HG03159 (cell line): ENCODE measurements at regions not wholly inside any gene's neighbourhood (a gene's known extent, or its start where the extent isn't known, plus 50 kb on each side); places are given as distances from the start of the nearest gene placed in this dataset.

Experiments used
- ATAC-seq: cut with Tn5 transposase; IDR thresholded peaks from one replicate; pipeline ENCODE4 v1.9.1; 2021; ENCODE audit warnings: mild to moderate bottlenecking, moderate library complexity; ENCODE audit not compliant: unreplicated experiment

DNA sequence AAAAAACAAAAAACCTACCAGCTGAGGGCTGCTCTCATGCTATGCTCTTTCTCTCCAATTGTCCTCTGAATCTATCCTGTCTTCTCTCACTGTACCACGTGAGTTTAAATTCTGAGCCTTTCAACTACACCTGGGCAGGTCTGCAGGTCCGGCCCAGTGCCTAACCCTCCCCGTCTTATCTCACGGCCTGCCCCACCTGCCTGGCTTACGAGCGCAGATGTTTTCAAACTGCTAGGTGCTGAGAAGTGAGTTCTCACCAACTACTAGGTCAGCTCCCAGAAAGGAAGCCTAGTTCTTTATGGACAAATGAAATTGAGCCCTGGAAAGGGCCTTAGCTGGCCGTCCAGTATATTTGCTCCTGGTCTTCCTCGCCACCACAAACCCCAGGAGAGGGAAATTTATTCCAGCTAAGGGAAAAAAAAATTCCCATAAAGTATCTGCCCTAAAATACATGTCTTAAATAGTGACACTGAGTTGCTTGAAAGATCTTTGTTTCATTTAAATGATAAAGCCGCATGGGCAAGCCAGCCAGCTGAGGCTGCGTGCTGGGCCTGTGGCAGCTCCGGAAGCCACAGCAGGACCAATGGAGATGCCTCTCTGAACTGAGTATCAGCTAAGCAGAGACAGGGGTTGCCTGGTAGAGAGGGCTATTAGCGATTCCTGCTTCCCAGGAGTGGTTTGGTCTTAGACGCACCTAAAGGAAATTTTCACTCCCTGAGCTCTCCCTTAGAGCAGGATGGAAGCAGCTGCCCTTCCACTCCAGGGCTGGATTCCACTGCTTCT is 92.5 kb upstream of the NCK2 start:
- no peak for ATAC-seq

DNA sequence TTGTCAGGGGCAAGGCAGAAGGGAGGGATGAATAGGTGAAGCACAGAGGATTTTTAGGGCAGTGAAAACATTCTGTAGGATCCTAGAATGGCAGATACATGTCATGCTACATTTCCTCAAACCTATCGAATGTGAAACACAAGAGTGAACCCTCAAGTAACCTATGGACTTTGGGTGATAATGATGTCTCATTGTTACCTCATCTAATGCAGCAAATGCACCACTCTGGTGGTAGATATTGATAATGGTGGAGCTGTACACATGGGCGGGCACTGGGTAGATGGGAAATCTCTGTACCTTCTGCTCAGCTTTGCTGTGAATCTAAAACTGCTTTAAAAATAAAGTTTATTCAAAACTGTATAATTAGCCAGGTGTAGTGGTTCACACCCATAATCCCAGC is 95.2 kb upstream of the NCK2 start:
- no peak for ATAC-seq

DNA sequence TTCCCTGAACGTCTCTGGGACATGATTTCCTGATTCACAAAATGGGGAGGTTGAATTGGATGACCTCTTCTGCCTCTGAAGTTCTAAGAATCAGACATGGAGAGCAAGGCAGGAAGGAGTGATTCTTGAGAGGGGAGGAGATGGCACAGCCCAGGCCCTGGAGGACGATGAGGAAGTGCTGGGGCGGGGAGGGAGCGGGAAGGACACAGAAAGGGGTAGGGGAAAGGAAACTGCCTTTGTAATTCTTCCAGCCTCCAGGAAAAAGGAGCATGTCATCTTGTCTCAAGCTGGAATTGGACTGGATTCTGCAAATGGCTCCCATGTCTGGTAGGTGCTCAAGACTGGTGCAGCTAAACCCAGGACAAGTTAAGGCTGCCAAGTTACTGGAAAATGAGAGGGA is 97.0 kb upstream of the NCK2 start:
- no peak for ATAC-seq

DNA sequence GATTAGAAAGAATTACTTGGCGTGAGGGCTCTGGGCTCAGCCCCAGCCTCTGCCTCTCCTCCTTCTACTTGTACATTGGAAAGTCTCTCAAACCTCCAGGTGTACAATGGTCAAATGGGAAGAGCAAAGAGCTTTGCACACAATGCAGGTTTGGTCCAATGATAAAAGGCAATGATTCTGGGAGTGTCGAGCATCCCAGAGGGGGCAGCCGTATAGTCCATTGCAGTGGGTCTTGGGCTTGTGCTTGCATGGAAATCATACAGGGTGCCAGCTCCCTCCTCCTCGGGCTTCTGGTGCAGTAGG is 98.0 kb upstream of the NCK2 start:
- ATAC-seq = no peak

DNA sequence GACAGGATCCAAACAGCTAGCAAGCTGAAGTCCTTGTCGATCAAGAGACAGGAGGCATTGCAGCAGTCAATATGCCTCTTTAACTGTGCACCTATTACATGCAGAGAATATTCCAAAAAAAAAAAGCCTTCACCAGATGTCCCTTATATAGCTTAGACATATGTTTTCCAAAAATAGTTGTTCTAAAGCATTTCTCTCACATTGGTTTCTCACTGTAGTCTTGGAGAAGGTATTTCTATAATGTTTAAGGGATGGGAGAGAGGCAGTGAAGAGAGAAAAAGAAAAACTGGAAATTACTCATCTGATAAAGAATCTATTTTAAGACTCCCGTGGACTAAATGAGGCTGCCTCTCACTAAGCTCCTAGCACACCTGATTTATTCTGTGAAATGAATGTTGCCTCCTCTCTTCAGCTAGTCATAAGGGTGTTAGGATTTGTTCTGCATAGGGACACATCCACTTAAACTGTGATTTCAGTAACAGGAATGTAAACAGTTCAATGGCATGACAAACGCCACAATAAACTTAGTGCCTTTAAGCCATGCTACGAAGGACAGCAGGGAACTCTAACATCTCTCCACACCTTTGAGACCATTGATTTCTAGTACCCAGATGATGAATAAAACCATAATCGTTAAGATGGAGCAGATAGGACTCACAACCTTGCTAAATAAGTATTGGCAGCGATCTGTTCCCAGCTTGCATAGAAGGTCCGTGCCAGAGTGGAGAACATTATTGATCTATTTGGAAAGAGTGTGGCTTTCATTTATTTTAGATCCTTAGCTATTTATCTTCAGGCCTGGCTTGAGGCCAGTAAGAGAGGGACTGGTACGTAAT is 98.6 kb upstream of the NCK2 start:
- no peak for ATAC-seq

DNA sequence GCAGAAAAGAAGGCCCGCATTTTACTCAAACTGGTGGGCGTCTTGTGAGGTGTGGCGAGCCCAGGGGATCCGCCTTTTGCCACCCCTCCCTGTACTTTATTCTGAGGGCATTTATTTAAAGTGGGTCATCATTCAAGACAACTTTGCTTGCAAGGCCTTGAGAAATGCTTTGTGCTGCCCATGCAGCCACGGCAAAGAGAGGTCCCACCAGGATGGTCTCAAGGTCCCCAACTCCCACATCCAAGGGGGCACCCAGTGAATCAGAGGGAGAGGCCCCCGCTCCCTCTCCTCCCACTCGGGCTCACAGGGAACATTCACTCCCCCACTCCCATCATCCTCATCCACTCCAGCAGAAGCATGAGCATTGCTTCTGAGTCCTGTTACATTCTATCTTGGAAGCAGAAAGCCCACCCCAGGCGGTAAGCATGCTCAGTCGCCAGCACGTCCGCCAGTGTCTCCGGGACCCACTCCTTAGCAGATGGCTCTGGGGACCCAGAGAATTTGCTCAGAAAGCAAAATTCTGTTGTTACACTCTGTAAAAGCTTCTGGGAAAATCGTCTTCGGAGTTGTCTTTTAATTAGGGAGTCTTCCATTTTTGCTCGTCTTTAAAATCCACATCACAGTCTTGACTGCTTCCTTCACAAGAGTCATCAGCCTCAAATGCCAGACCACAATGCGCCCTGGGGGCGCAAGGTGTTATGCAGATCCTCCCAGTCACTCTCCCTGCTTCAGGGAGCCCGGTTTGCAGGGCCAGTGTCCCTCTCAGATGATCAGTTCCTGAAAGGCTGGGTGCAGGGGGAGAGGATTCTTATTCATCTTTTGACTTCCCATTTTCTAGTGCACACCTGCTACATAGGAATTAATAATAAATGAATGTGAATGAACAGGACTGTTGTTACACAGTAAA is 99.4 kb upstream of the NCK2 start:
- ATAC-seq = no peak

DNA sequence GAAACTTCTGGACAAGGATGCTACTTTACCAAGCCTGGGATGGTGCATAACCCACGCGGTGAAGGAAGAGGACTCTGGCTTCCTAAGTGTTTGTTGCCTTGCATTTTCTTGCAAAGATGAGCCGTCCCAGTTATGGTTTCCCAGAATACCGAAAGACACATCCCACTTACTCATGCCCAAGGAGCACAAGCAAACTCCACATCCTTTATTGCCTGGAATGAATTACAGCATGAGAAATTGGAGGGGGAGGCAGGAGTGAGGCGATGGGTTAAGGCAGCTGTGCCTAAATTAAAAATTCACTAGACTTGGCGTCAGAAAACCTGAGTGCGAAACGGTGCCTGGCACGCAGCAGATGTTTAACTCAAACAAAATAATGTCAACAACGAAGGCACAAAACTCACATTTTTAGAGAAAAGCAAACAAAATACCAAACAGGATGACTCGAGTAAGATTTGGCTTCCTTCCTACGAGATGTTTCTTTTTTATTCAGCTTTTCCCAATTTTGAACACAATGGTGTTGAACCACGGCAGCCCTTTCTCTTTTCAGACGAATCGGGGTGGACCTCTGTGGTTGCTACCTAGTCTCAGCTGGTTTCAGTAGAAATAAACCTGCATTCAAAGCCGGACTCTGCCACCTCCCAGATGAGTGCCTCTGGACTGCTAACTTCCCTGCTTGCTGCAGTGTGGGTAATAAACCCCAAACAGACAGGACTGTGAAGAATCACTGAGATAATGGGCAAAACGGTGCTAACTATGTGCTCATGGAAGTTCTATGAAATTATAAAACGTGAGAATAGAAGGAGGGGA is 100.3 kb upstream of the NCK2 start:
- ATAC-seq = no peak

DNA sequence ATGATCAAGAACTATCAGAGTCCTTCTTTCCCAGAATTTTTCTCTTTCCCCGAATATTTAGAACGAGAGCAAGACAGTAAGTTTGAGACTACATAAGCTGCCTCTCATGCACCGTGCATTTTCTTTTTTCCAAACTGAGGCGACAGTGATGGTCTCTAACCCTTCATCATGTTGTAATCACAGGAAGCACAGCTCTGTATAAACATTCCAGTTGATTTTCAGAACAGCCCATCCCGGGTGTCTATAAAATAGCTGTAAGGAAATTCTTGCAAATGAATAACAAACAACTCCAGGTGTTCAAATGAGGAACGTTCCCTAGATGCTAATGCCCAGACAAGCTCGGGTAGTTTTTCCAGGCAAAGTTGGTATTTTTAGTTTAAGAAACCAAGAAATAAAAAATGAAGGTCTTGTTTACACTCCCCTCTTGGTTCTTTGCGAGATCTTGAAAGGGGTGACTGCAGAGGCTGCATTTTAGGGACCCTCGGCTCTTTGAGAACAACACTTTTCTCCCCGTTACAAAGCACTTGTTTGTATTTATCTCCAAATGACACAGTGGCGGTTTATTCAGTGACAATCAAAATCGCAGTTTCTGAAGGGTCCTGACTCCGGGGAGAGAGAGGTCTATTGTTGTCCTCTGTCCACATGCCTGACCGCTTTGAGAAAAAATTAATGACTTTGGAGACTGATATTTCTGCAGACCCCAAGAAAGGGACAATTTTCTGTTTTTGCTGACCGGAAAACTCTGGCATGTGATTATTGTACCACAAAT is 101.1 kb upstream of the NCK2 start:
- ATAC-seq = no peak

DNA sequence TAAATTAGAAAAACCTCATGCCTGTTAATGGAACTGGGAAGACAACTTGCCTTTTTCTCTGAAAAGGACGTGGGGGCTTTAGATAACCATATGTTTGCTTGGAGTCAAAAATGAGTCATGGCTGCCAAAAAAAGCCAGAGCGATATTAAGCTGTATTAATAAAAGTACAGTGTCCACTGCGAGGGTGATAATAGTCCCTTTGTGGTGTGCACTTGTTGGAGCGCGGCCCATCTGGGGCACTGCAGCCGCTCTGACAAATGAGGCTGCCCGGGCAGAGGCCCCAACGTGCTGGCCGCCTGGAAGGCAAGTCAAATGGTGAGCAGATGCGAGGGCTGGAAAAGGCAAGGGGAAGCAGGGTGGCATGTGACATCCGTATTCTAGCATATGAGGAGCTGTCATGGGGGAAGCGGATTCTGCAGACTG is 103.3 kb upstream of the NCK2 start:
- no peak for ATAC-seq

DNA sequence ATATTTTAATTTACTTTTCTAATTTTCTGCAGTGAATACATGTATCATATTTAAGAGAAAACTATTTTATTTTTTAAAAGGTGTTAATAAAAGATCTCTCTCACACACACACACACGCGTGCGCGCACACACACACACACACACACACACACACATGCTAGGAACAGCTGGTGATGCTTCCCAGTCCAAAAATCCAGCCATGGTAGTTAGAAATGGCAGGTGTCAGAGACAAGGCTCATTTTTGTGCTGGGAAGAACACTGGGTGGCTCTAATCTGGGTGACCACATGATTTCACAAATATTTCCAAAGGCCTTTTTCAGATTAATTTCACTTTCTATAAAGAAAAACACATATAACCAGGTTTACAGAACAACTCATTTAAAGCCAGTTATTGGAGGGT is 104.5 kb upstream of the NCK2 start:
- no peak for ATAC-seq

DNA sequence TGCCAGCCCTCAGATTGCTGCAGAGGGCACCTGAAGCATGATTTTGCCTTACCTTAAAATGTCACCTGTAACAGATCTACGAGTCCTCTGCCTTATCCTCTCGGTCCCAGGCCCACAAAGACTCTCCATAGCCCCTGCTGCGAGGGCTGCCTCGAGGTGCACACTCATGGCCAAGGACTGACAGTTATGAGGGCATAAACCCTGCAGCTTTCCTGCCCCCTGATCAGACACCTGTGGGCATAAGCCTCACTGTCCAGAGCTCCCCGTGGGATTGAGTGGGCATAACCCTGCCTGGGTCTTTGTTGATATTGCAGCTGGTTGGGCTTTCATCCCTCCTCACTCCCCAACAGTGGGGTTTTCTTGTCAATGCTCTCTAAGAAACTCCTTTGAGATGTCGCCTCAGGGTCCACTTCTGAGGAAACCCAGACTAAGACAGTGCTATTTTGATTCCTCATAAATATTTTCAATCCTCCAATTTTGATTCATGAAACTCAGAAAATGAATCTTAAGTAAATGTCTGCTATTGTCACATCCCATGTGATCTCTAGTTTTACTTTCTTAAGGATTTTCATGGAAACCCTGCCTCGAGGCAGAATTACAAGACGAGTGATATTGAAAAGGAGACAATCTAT is 108.5 kb upstream of the NCK2 start:
- ATAC-seq = no peak

DNA sequence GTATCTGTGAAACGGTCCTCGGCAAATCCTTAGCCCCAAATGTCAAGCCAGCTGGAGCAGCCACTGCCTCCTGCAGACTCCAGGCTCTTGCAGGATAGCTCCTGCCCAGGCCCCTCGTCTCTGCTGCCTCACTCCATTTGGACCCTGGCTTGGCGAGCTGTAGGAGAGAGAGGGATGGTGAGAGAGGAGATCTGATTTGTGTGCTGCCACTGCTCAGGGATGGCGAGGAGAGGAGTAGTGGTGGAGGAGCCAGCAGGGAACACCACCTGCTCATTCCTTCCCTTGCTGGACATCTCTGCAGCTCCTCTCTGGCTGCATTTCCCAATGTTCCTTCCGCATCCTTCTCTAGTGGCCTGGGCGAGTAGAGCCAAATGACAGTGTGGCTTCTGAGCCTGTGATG is 109.1 kb upstream of the NCK2 start:
- ATAC-seq = no peak

DNA sequence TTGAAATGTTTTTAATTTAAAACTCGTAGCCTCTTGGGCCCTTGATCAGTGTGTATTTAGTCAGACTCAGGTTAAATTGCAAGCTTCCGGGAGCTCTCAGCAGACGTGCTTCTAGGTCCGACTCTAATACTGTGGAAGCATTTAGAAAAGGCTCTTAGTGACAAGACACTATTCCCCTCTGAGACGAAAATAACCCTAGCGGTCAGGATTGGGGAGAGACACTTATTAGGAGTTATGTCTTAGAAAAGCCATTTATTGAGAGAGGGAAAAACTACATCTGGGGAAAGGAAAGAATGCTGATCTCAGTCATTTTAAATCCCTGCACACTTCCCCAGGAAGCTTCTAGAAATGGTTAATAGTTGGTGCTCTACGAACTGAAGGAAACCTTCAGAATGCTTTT is 110.5 kb upstream of the NCK2 start:
- no peak for ATAC-seq

DNA sequence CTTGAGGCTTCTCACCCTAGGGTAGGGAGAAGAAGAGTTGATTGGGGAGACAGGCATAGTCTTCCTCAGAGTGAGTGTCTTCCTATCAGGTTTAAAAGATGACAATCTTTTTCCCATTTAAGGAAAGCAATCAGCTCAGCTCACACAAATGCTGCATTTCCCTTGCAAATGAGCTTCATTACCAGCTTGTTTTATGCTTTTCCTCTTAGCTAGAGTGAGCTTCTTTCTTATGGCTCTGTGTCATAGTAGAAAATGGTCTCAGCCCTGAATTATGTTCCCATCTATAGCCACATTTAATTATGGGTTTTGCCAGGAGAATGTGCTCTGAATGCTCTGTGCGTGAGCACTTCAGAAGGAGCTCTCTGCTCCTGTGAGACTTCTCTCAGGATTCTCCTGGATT is 112.8 kb upstream of the NCK2 start:
- no peak for ATAC-seq

DNA sequence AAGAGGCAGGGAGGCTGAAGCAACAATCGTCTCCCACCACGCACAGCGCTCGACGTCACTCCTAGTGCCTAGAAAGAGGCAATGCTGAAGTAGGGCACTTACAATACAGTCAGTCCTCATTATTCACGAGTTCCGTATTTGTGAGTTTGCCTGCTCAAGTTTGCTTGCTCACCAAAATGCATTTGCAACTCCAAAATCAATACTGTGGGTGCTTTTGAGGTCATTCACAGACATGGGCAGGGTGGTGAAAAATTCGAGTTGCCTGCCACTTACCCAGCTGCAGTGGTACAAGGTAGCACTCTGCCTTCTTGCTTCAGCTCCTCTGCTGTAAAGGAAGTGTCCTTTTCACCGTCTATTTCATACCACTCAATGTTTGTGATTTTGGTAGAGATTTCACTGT is 113.7 kb upstream of the NCK2 start:
- no peak for ATAC-seq

DNA sequence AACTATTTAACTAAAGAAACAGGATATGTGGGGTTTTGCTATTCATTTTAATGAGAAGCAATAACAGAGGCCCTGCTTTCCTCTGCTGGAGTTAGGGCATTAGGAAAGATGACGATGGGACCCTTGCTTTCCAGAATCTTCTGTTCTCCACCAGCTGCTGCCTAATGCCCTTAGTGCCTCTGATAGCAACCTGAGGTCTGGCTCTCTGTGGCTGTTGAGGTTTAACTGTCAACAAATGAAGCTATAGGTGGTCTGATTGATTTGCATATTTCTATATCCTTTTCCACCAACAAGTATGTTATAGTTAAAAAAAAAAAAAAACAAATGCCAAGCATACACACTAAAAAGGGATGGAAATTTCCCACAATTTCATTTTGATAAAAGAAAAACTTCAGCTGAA is 115.1 kb upstream of the NCK2 start:
- ATAC-seq = no peak

DNA sequence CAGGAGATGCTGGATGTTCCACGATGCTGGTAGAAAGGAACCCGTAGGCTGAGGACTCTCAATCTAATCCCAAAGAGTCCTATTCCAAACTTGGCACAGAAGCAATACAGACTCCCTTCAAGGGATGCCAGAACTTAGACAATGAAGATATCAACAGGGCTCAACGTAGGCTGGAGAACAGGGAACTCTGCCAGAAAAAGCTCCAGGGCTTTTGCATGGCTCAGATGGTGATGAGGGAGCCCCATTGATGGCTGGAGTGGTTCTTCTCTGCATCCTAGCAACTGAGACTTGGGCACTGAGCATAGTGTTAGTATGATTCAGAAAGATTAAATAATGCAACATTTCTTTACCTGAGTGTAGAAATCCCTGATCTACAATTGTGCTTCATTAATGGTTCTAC is 117.2 kb upstream of the NCK2 start:
- ATAC-seq = no peak

DNA sequence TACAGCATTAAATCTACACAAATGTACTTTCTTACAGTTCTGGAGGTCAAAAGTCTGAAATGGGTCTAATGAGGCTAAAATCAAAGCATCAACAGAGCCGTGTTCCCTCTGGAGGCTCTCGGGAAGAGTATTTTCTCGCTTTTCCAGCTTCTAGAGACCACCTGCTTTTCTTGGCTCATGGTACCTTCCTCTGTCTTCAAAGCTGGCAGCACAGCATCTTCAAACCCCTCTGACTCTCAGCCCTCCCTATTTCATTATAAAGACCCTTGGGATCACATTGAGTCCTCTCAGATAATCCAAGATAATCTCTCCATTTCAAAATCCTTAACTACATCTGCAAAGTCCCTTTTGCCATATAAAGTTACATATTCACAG is 117.8 kb upstream of the NCK2 start:
- no peak for ATAC-seq

DNA sequence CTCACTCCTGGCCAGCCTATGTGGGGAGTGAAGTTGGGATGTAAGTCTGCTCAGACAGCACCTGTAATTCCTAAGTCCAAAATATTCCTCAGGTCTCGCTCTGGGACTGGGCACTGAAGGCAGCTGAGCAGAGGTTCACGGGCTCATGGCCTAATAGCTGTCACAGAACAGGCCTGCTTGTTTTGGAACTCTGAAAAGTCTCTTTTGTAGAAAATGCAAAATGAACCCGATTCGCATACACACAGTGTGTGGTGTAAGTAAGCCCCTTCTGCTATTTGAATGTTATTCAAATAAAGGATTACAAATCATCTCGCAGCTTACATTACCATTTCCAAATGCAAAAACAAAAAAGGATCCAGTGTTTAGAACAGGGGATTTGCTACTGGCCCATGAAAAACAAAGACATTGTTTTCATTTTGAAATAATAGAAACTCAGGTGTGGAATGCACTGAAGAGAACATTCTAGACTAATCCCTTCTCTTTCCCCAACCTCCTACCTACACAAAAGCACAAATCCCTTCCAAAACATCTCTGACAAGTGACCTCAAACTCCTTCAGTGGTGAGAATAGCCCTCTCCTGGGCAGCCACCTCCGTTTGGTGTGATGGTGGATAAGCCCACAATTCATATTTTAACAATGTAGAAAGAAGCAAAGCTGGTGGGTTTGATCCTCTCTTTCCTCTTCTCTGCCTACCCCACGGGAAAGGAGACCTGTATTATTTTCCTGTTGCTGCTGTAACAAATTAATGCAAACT is 118.3 kb upstream of the NCK2 start:
- ATAC-seq = no peak
